ENCODE measurements at regions not wholly inside any gene's neighbourhood (a gene's known extent, or its start where the extent isn't known, plus 50 kb on each side); places are given as distances from the start of the nearest gene placed in this dataset.

DNA sequence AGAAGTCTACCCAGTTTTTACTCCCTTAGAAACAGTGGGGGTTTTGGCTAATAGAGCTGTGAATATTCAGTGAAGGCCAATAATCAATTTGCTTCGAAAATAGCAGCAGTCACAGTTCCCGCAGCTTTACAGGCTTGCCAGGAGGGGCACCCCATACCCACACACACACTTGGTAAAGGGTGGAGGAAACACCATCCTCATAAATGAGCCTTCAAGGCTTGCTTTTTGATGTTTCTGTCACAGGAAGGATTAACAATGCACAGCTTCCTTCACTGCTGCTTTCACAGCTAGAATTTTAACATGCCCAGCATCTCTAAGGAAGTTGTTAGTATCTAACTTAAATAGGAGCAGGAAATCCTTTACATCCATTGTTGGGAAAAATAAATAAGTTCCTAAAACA lies 1247.5 kb upstream of the C9orf72 start:
- BruUV-seq (replicated peaks): no TSS peak
- DNase-seq (ENCODE audit: low read depth, low spot score) (no peak), ATAC-seq (no peak)
- H3K4me3 ChIP-seq (ENCODE audit: low read depth in 2 of 2, low read length in 2 of 2): no peak overlapping the region
- H3K4me1 ChIP-seq (ENCODE audit: control insufficient read depth, insufficient read depth, low read length): no peaks in the 10 kb centered on the region
- in situ Hi-C loops (cut with HindIII; ENCODE audit: low pct_unique_long_range_greater_than_20kb, low sequenced_read_pairs) (no loop called here), intact Hi-C loops (cut with micrococcal nuclease; ENCODE audit: unreplicated experiment) (no loop called here)
- H3K27me3 ChIP-seq (ENCODE audit: control insufficient read depth, insufficient read depth, low read length): no peaks in the 10 kb centered on the region
- no peaks in the 10 kb centered on the region for H3K36me3 ChIP-seq (ENCODE audit: control insufficient read depth, insufficient read depth, low read length)
- ChIA-PET CTCF (no interaction called here), POLR2A (no interaction called here)
- TF ChIP-seq TCF7L2 (IDR thresholded peaks at IDR 0.05; ENCODE audit: low read depth, low read length): no peak
- no peak for TF ChIP-seq POLR2AphosphoS5 (IDR thresholded peaks at IDR 0.05; ENCODE audit: low read depth, low read length)
- no peak overlapping the region for H3K27ac ChIP-seq (ENCODE audit: low read length)
- no peaks in the 10 kb centered on the region for H3K9me3 ChIP-seq (ENCODE audit: control insufficient read depth, insufficient read depth, low read depth, low read length)

- no peaks in the 10 kb centered on the region for H3K9me3 ChIP-seq (ENCODE audit: control insufficient read depth, insufficient read depth, low read depth, low read length)
- H3K4me1 ChIP-seq (ENCODE audit: control insufficient read depth, insufficient read depth, low read length): no peaks in the 10 kb centered on the region
- ATAC-seq (no peak), DNase-seq (ENCODE audit: low read depth, low spot score) (no peak)
- no TSS peak for BruUV-seq (replicated peaks)
- H3K4me3 ChIP-seq (ENCODE audit: low read depth in 2 of 2, low read length in 2 of 2): no peak overlapping the region
- in situ Hi-C loops (cut with HindIII; ENCODE audit: low pct_unique_long_range_greater_than_20kb, low sequenced_read_pairs) (no loop called here), intact Hi-C loops (cut with micrococcal nuclease; ENCODE audit: unreplicated experiment) (no loop called here)
- POLR2A ChIA-PET: no interaction called here
- no peak overlapping the region for H3K27ac ChIP-seq (ENCODE audit: low read length)
- H3K36me3 ChIP-seq (ENCODE audit: control insufficient read depth, insufficient read depth, low read length): no peaks in the 10 kb centered on the region
- CTCF ChIA-PET: no interaction called here
- TF ChIP-seq POLR2AphosphoS5 (IDR thresholded peaks at IDR 0.05; ENCODE audit: low read depth, low read length) (no peak), CTCF (IDR thresholded peaks at IDR 0.05) (no peak), SIN3A (IDR thresholded peaks at IDR 0.05; ENCODE audit: borderline replicate concordance, insufficient read depth, low read depth, low read length) (no peak), TCF7L2 (IDR thresholded peaks at IDR 0.05; ENCODE audit: low read depth, low read length) (no peak)
- TF ChIP-seq, protein P1, sequence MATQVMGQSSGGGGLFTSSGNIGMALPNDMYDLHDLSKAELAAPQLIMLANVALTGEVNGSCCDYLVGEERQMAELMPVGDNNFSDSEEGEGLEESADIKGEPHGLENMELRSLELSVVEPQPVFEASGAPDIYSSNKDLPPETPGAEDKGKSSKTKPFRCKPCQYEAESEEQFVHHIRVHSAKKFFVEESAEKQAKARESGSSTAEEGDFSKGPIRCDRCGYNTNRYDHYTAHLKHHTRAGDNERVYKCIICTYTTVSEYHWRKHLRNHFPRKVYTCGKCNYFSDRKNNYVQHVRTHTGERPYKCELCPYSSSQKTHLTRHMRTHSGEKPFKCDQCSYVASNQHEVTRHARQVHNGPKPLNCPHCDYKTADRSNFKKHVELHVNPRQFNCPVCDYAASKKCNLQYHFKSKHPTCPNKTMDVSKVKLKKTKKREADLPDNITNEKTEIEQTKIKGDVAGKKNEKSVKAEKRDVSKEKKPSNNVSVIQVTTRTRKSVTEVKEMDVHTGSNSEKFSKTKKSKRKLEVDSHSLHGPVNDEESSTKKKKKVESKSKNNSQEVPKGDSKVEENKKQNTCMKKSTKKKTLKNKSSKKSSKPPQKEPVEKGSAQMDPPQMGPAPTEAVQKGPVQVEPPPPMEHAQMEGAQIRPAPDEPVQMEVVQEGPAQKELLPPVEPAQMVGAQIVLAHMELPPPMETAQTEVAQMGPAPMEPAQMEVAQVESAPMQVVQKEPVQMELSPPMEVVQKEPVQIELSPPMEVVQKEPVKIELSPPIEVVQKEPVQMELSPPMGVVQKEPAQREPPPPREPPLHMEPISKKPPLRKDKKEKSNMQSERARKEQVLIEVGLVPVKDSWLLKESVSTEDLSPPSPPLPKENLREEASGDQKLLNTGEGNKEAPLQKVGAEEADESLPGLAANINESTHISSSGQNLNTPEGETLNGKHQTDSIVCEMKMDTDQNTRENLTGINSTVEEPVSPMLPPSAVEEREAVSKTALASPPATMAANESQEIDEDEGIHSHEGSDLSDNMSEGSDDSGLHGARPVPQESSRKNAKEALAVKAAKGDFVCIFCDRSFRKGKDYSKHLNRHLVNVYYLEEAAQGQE (IDR thresholded peaks at IDR 0.05; ENCODE audit: insufficient read depth in 1 of 2, low read depth in 2 of 2, low read length in 1 of 2): no peak
- H3K27me3 ChIP-seq (ENCODE audit: control insufficient read depth, insufficient read depth, low read length): no peaks in the 10 kb centered on the region
Observed at GRCh38 chr9:28821240-28821639, 1248.0 kb upstream of the C9orf72 start.

- H3K27me3 ChIP-seq (ENCODE audit: control insufficient read depth, insufficient read depth, low read length): no peaks in the 10 kb centered on the region
- no peak overlapping the region for H3K4me3 ChIP-seq (ENCODE audit: low read depth in 2 of 2, low read length in 2 of 2)
- in situ Hi-C loops (cut with HindIII; ENCODE audit: low pct_unique_long_range_greater_than_20kb, low sequenced_read_pairs) (no loop called here), intact Hi-C loops (cut with micrococcal nuclease; ENCODE audit: unreplicated experiment) (no loop called here)
- H3K36me3 ChIP-seq (ENCODE audit: control insufficient read depth, insufficient read depth, low read length): no peaks in the 10 kb centered on the region
- DNase-seq (ENCODE audit: low read depth, low spot score): no peak
- H3K9me3 ChIP-seq (ENCODE audit: control insufficient read depth, insufficient read depth, low read depth, low read length): no peaks in the 10 kb centered on the region
- ChIA-PET POLR2A (no interaction called here), CTCF (no interaction called here)
- H3K27ac ChIP-seq (ENCODE audit: low read length): no peak overlapping the region
- H3K4me1 ChIP-seq (ENCODE audit: control insufficient read depth, insufficient read depth, low read length): no peaks in the 10 kb centered on the region
- BruUV-seq (replicated peaks): no TSS peak
- TF ChIP-seq CTCF (IDR thresholded peaks at IDR 0.05) (no peak), SIN3A (IDR thresholded peaks at IDR 0.05; ENCODE audit: borderline replicate concordance, insufficient read depth, low read depth, low read length) (no peak), TCF7L2 (IDR thresholded peaks at IDR 0.05; ENCODE audit: low read depth, low read length) (no peak), POLR2AphosphoS5 (IDR thresholded peaks at IDR 0.05; ENCODE audit: low read depth, low read length) (no peak)
- TF ChIP-seq, protein P1 (IDR thresholded peaks at IDR 0.05; ENCODE audit: insufficient read depth in 1 of 2, low read depth in 2 of 2, low read length in 1 of 2): no peak
- no peak for ATAC-seq
Observed at GRCh38 chr9:28824432-28824963, 1251.2 kb upstream of the C9orf72 start.
